ENCODE measurements at regions not wholly inside any gene's neighbourhood (a gene's known extent, or its start where the extent isn't known, plus 50 kb on each side); places are given as distances from the start of the nearest gene placed in this dataset.

DNA sequence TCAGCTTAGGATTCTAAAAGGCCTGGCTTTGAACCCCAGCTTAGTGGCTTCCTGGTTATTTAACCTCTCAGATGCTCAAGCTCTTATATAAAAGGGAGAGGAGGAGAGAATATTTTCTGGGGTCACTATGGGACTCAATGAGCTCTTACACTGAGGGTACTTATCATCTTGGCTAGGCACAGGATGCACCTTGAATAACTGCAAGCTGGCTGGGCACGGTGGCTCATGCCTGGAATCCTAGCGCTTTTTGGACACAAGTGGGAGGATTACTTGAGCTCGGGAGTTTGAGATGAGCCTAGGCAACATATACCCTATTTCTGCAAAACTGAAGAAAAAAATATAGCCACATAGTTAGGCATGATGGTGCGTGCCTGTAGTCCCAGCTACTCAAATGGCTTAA is 665.3 kb upstream of the RBFOX1 start:
- TF ChIP-seq, protein P1, sequence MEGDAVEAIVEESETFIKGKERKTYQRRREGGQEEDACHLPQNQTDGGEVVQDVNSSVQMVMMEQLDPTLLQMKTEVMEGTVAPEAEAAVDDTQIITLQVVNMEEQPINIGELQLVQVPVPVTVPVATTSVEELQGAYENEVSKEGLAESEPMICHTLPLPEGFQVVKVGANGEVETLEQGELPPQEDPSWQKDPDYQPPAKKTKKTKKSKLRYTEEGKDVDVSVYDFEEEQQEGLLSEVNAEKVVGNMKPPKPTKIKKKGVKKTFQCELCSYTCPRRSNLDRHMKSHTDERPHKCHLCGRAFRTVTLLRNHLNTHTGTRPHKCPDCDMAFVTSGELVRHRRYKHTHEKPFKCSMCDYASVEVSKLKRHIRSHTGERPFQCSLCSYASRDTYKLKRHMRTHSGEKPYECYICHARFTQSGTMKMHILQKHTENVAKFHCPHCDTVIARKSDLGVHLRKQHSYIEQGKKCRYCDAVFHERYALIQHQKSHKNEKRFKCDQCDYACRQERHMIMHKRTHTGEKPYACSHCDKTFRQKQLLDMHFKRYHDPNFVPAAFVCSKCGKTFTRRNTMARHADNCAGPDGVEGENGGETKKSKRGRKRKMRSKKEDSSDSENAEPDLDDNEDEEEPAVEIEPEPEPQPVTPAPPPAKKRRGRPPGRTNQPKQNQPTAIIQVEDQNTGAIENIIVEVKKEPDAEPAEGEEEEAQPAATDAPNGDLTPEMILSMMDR (IDR thresholded peaks at IDR 0.05) = no peak
- no peak for TF ChIP-seq POLR2A (IDR thresholded peaks at IDR 0.05)
